ENCODE measurements at regions not wholly inside any gene's neighbourhood (a gene's known extent, or its start where the extent isn't known, plus 50 kb on each side); places are given as distances from the start of the nearest gene placed in this dataset.

DNA sequence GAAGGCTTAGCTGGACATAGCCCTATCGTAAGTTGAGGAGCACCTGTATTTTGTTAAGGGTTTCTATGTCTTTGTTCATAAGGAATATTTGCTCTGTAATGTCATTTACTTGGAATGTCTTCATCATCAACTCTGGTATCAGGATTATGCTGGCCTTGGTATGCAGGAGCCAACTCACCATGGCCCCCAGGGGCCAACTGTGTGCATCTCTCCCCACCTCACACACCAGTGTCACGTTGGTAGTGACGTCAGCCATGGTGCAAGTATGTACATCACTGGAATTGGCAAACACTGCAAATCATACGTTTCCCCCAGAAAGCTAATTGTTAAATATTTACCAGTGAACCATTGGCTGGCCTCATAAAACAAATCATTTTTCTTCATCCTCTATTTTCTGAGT is 70.8 kb downstream of the YTHDF1 start:
- TF ChIP-seq, protein P1, sequence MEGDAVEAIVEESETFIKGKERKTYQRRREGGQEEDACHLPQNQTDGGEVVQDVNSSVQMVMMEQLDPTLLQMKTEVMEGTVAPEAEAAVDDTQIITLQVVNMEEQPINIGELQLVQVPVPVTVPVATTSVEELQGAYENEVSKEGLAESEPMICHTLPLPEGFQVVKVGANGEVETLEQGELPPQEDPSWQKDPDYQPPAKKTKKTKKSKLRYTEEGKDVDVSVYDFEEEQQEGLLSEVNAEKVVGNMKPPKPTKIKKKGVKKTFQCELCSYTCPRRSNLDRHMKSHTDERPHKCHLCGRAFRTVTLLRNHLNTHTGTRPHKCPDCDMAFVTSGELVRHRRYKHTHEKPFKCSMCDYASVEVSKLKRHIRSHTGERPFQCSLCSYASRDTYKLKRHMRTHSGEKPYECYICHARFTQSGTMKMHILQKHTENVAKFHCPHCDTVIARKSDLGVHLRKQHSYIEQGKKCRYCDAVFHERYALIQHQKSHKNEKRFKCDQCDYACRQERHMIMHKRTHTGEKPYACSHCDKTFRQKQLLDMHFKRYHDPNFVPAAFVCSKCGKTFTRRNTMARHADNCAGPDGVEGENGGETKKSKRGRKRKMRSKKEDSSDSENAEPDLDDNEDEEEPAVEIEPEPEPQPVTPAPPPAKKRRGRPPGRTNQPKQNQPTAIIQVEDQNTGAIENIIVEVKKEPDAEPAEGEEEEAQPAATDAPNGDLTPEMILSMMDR (conservative IDR thresholded peaks at IDR 0.05; ENCODE audit: low read depth, low read length) = no peak
- H3K4me3 ChIP-seq (ENCODE audit: low read depth, low read length) = no peak overlapping the region
- DNase-seq (ENCODE audit: low read depth) = no peak

- DNase-seq (ENCODE audit: low read depth) = no peak
- TF ChIP-seq, protein P1 (conservative IDR thresholded peaks at IDR 0.05; ENCODE audit: low read depth, low read length) = no peak
- no peak overlapping the region for H3K4me3 ChIP-seq (ENCODE audit: low read depth, low read length)
Measured at GRCh38 chr20:63142933-63143332, 73.0 kb downstream of the YTHDF1 start.

DNA sequence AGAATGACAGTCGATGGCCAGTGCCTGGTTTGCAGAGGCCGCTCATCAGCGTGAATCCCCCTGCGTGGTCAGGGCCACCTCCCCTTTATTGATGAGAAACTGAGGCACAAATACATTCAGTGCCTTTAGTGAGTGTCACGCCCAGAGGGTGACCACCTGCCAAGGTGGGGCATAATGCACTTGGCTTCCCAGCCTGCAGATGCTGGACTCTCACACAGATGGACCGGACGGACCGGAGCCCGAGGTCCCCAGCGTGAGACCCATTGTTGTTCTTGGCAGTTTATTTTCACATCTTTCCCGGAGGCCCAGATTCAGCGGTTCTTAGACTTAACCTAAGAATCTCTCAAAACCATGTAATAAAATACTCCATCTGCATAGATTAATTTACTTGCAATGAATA is 74.4 kb downstream of the YTHDF1 start:
- H3K4me3 ChIP-seq (ENCODE audit: low read depth, low read length) = no peak overlapping the region
- DNase-seq (ENCODE audit: low read depth) = no peak
- TF ChIP-seq, protein P1 (conservative IDR thresholded peaks at IDR 0.05; ENCODE audit: low read depth, low read length) = no peak

DNA sequence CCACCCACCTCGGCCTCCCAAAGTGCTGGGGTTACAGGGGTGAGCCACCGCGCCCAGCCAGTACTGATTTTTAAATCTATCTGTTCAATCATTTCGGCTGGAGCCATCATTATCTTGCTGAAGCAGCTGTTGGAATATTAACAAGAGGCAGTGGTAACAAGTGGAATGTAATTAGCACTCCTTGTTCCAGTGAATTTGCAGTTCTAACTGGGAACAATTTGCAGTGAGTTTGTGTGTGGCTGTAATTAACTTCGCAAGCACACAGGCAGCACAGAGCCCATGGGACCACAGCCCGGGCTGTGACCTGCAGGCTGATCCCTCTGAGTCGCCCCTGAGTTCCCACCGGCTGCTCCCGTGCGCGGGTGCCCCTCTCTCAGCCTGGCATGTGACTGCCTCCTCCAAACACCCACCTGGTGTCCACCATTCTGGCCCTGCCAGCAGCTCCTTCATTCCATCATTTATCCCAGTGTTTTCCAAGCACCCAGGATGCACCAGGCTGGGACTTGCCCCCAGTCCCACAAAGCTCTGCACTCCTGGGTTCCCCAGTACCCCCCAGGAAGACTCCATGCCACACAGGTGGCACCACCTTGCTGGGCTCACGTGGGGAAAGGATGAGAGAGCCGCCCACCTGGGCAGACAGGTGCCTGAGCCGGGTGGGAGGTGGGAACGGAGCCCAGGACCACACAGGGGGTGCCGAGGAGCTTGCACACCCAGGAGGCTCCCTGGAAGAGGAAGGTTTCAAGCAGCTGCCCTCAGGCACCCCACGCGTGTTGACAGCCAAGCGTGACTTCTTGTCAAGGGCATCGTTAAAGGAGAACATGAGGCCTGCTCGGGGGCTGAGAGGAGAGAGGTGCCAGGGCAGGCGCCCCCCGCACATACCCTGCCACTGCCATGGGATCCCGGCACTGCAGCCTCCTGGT is 75.2 kb downstream of the YTHDF1 start:
- TF ChIP-seq, protein P1 (conservative IDR thresholded peaks at IDR 0.05; ENCODE audit: low read depth, low read length) = no peak
- no peak overlapping the region for H3K4me3 ChIP-seq (ENCODE audit: low read depth, low read length)
- DNase-seq (ENCODE audit: low read depth) = no peak

GRCh38 chr20:63139837-63140236 is 76.1 kb downstream of the YTHDF1 start:
- DNase-seq (ENCODE audit: low read depth) = no peak
- TF ChIP-seq, protein P1 (conservative IDR thresholded peaks at IDR 0.05; ENCODE audit: low read depth, low read length) = no peak
- H3K4me3 ChIP-seq (ENCODE audit: low read depth, low read length) = no peak overlapping the region

DNA sequence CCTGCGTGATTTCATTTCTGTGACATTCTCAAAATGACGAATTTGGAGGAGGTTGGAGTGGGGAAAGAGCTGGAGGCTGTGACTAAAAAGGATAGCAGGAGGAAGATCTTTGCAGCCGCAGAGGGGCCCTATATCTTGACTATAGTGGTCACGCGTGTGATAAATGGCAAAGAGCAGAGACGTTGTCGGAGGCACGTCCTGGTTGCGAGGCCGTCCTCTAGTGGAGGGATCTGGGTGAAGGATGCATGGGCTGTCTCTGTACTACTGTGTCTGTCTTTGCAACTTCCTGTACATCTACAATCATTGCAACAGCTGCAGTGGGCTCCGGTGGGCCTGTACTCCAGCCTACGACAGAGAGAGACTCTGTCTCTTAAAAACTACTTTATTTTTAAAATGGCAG is 76.6 kb downstream of the YTHDF1 start:
- TF ChIP-seq, protein P1 (conservative IDR thresholded peaks at IDR 0.05; ENCODE audit: low read depth, low read length) = no peak
- DNase-seq (ENCODE audit: low read depth) = no peak
- H3K4me3 ChIP-seq (ENCODE audit: low read depth, low read length) = no peak overlapping the region

- no peak for DNase-seq (ENCODE audit: low read depth)
- TF ChIP-seq, protein P1 (conservative IDR thresholded peaks at IDR 0.05; ENCODE audit: low read depth, low read length) = no peak
- no peak overlapping the region for H3K4me3 ChIP-seq (ENCODE audit: low read depth, low read length)
Measured at GRCh38 chr20:63138855-63139341, 77.0 kb downstream of the YTHDF1 start.
